ENCODE measurements at regions not wholly inside any gene's neighbourhood (a gene's known extent, or its start where the extent isn't known, plus 50 kb on each side); places are given as distances from the start of the nearest gene placed in this dataset.

GRCh38 chr2:128498086-128498485, 179.4 kb upstream of the HS6ST1 start:
- no peak for TF ChIP-seq CTCF (optimal IDR thresholded peaks at IDR 0.05 in 1 of 3, IDR thresholded peaks at IDR 0.05 in 1 of 3, conservative IDR thresholded peaks at IDR 0.05 in 1 of 3; ENCODE audit: extremely low read depth in 1 of 3, insufficient read depth in 2 of 3, low read length in 3 of 3)
- no peak for TF ChIP-seq EZH2 (IDR thresholded peaks at IDR 0.05; ENCODE audit: low read length)
